ENCODE measurements at regions not wholly inside any gene's neighbourhood (a gene's known extent, or its start where the extent isn't known, plus 50 kb on each side); places are given as distances from the start of the nearest gene placed in this dataset.

DNA sequence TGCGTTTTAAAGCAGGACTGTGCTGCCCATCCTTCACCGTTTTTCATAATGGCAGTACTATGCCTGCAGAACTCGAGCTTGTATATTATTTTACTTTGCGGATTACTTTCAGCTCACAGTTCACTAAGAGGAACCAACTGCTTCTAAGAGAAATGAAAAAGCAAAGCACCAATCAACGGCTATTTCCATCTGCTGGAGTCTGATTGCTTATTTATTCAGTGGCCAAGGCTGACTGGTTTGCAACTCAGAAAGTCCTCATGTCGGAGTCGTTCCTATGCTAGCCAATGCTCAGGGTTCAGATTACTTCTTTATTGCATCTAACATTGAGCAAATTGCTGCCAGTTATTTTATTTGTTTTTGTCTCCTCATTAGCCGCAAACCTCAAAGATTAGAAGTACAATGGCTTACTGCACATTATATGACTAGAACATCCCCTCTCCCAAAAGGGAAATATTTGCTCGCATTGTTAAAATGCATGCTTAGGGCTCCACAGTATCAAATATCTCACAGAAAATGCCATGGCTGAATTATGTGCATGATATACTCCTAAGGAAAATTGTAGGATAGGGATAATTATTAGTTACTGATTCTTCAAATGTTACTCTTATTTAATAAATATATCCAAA is 1628.2 kb upstream of the ADGRL3 start:
- Histone ChIP-seq H4K20me1 (ENCODE audit: insufficient read depth) (no peaks in the 10 kb centered on the region), H3K9me3 (ENCODE audit: low read depth) (no peaks in the 10 kb centered on the region), H3K27ac (no peak overlapping the region), H3K9me2 (ENCODE audit: insufficient read depth) (no peaks in the 10 kb centered on the region), H3F3A (ENCODE audit: insufficient read depth) (no peaks in the 10 kb centered on the region), H3K4me3 (no peak overlapping the region), H3K27me3 (replicated peaks; ENCODE audit: insufficient read depth) (no peaks in the 10 kb centered on the region), H3K79me2 (ENCODE audit: insufficient read depth) (no peaks in the 10 kb centered on the region), H3K4me1 (ENCODE audit: insufficient read depth) (no peaks in the 10 kb centered on the region), H2AFZ (no peak overlapping the region), H3K9ac (no peak overlapping the region), H3K4me2 (ENCODE audit: unreplicated experiment) (no peak overlapping the region), H3K36me3 (ENCODE audit: low read depth) (no peaks in the 10 kb centered on the region)
- 29 to 33% methylated on average over 9 of the region's 9 CpGs for WGBS, 2 experiments (ENCODE audit: low coverage in 1 of 2, low lambda C conversion rate in 2 of 2, missing lambda C conversion rate in 2 of 2)
- in situ Hi-C loops (cut with MboI), result no loop called here
- no peak for DNase-seq
- TF ChIP-seq EZH2phosphoT487 (IDR thresholded peaks at IDR 0.05; ENCODE audit: insufficient read depth, low read depth), result no peak
- TF ChIP-seq EZH2 (IDR thresholded peaks at IDR 0.05; ENCODE audit: insufficient read depth, poor library complexity, severe bottlenecking), result no peak

DNA sequence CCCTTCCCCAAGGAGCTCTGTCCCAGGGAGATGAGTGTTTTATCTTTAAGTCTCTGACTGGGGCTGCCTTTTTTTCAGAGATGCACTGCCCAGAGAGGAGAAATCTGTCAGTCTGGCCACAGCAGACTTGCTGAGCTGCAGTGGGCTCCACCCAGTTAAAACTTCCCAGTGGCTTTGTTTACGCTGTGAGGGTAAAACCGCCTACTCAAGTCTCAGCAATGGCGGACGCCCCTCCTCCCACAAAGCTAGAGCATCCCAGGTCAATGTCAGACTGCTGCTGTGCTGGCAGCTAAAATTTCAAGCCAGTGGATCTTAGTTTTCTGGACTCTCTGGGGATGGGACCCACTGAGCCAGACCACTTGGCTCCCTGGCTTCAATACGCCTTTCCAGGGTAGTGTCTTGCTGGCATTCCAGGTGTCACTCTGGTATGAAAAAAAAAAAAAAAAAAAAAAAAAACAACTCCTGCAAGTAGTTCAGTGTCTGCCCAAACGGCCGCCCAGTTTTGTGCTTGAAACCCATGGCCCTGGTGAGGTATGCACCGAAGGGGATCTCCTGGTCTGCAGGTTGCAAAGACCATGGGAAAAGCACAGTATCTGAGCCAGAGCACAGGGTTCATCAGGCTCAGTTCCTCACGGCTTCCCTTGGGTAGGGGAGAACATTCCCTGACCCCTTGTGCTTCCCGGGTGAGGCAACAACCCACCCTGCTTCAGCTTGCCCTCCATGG is 1616.1 kb upstream of the ADGRL3 start:
- no peaks in the 10 kb centered on the region for H3K36me3 ChIP-seq (ENCODE audit: low read depth)
- H3K79me2 ChIP-seq (ENCODE audit: insufficient read depth), result no peaks in the 10 kb centered on the region
- H3K27me3 ChIP-seq (replicated peaks; ENCODE audit: insufficient read depth), result no peaks in the 10 kb centered on the region
- no peak overlapping the region for H3K4me2 ChIP-seq (ENCODE audit: unreplicated experiment)
- WGBS, 2 experiments (ENCODE audit: low coverage in 1 of 2, low lambda C conversion rate in 2 of 2, missing lambda C conversion rate in 2 of 2), result 44% methylated on average over 9 to 10 of the region's 10 CpGs
- H3F3A ChIP-seq (ENCODE audit: insufficient read depth), result no peaks in the 10 kb centered on the region
- no peak overlapping the region for H3K9ac ChIP-seq
- H3K4me3 ChIP-seq, result no peak overlapping the region
- no peaks in the 10 kb centered on the region for H3K9me2 ChIP-seq (ENCODE audit: insufficient read depth)
- DNase-seq, result no peak
- in situ Hi-C loops (cut with MboI), result no loop called here
- H3K4me1 ChIP-seq (ENCODE audit: insufficient read depth), result no peaks in the 10 kb centered on the region
- no peaks in the 10 kb centered on the region for H3K9me3 ChIP-seq (ENCODE audit: low read depth)
- H4K20me1 ChIP-seq (ENCODE audit: insufficient read depth), result no peaks in the 10 kb centered on the region
- TF ChIP-seq EZH2phosphoT487 (IDR thresholded peaks at IDR 0.05; ENCODE audit: insufficient read depth, low read depth) (no peak), EZH2 (IDR thresholded peaks at IDR 0.05; ENCODE audit: insufficient read depth, poor library complexity, severe bottlenecking) (no peak)
- H2AFZ ChIP-seq, result no peak overlapping the region
- H3K27ac ChIP-seq, result no peak overlapping the region

DNA sequence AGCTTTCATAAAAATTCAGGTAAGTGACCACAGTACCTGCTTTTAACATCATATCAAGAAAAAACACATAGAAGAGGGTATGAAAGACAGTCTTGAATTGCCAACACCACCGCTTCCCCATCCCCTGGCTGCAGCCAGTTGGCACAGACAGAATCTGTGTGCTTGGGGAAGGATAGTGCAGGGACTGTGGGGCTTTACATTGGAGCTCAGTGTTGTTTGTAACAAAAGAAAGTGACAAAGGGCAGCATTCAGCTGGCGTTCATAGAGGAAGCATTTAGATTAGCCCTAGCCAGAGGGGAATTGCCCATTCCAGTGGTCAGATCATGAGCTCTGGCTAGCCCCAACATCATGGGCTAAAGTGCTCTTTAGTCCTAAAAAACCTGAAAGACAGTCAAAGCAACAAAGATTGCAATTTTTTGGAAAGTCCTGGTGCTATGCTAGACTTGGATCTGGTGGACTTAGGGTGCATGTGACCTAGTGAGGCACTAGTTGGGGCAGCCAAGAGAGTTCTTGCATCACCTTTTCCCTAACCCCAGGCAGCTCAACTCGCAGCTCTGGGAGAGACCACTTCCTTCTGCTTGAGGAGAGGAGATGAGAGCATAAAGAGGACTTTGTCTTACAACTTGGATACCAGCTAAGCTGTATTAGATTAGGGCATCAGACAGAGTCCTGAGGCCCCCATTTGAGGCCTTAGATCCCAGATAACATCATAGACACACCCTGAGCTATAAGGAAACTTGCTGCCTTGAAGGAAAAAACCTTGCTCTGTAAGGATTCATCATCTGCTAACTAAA is 1602.4 kb upstream of the ADGRL3 start:
- Histone ChIP-seq H3K27ac (no peak overlapping the region), H3K4me3 (no peak overlapping the region), H3F3A (ENCODE audit: insufficient read depth) (no peaks in the 10 kb centered on the region), H3K4me1 (ENCODE audit: insufficient read depth) (no peaks in the 10 kb centered on the region), H3K9me2 (ENCODE audit: insufficient read depth) (no peaks in the 10 kb centered on the region), H3K9me3 (ENCODE audit: low read depth) (no peaks in the 10 kb centered on the region), H2AFZ (no peak overlapping the region), H4K20me1 (ENCODE audit: insufficient read depth) (no peaks in the 10 kb centered on the region), H3K36me3 (ENCODE audit: low read depth) (no peaks in the 10 kb centered on the region), H3K4me2 (ENCODE audit: unreplicated experiment) (no peak overlapping the region), H3K27me3 (replicated peaks; ENCODE audit: insufficient read depth) (no peaks in the 10 kb centered on the region), H3K79me2 (ENCODE audit: insufficient read depth) (no peaks in the 10 kb centered on the region), H3K9ac (no peak overlapping the region)
- 4 to 10% methylated on average over 3 of the region's 3 CpGs for WGBS, 2 experiments (ENCODE audit: low coverage in 1 of 2, low lambda C conversion rate in 2 of 2, missing lambda C conversion rate in 2 of 2)
- in situ Hi-C loops (cut with MboI), result no loop called here
- no peak for DNase-seq
- TF ChIP-seq EZH2 (IDR thresholded peaks at IDR 0.05; ENCODE audit: insufficient read depth, poor library complexity, severe bottlenecking), result no peak

DNA sequence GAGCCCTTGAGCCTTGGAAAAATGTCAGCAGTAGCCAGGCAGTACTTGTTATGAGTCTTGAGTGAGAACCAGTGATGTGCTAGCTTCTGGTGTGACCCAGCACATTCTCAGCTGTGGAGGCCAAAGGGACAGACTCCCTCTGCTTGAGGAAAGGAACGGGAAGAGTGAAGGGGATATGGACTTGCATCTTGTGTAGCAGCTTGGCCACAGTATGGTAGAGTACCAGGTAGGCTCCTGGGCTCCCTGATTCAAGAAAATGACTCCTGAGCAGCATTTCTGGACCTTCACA is 1601.9 kb upstream of the ADGRL3 start:
- Histone ChIP-seq H3K9me2 (ENCODE audit: insufficient read depth) (no peaks in the 10 kb centered on the region), H3K27ac (no peak overlapping the region), H3K9ac (no peak overlapping the region), H4K20me1 (ENCODE audit: insufficient read depth) (no peaks in the 10 kb centered on the region), H3K27me3 (replicated peaks; ENCODE audit: insufficient read depth) (no peaks in the 10 kb centered on the region), H3K4me2 (ENCODE audit: unreplicated experiment) (no peak overlapping the region), H3K79me2 (ENCODE audit: insufficient read depth) (no peaks in the 10 kb centered on the region), H2AFZ (no peak overlapping the region), H3K36me3 (ENCODE audit: low read depth) (no peaks in the 10 kb centered on the region), H3K9me3 (ENCODE audit: low read depth) (no peaks in the 10 kb centered on the region), H3F3A (ENCODE audit: insufficient read depth) (no peaks in the 10 kb centered on the region), H3K4me1 (ENCODE audit: insufficient read depth) (no peaks in the 10 kb centered on the region), H3K4me3 (no peak overlapping the region)
- 0% methylated on average over 1 of the region's 1 CpG for WGBS, 2 experiments (ENCODE audit: low coverage in 1 of 2, low lambda C conversion rate in 2 of 2, missing lambda C conversion rate in 2 of 2)
- in situ Hi-C loops (cut with MboI), result no loop called here
- no peak for DNase-seq
- TF ChIP-seq EZH2phosphoT487 (IDR thresholded peaks at IDR 0.05; ENCODE audit: insufficient read depth, low read depth) (no peak), EZH2 (IDR thresholded peaks at IDR 0.05; ENCODE audit: insufficient read depth, poor library complexity, severe bottlenecking) (no peak)

All from GM23248 (cell line).